ENCODE measurements at regions not wholly inside any gene's neighbourhood (a gene's known extent, or its start where the extent isn't known, plus 50 kb on each side); places are given as distances from the start of the nearest gene placed in this dataset.

DNA sequence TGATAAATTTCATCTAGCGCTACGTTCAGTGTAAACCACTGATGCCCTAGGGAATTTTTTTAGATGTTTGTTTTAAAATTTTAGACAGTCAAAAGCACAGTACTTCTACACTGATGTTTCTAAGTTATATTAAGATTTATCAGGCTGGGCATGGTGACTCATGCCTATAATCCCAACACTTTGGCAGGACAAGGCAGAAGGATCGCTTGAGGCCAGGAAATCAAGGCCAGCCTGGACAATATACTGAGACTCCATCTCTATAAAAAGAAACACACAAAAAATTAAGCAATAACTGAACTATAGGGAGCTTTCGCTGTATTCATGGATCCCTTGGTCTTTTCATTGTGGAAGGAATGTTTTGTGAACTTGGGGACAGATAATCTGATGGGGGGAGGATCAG lies 50.6 kb upstream of the MAPRE2 start:
- TF ChIP-seq, protein P1, sequence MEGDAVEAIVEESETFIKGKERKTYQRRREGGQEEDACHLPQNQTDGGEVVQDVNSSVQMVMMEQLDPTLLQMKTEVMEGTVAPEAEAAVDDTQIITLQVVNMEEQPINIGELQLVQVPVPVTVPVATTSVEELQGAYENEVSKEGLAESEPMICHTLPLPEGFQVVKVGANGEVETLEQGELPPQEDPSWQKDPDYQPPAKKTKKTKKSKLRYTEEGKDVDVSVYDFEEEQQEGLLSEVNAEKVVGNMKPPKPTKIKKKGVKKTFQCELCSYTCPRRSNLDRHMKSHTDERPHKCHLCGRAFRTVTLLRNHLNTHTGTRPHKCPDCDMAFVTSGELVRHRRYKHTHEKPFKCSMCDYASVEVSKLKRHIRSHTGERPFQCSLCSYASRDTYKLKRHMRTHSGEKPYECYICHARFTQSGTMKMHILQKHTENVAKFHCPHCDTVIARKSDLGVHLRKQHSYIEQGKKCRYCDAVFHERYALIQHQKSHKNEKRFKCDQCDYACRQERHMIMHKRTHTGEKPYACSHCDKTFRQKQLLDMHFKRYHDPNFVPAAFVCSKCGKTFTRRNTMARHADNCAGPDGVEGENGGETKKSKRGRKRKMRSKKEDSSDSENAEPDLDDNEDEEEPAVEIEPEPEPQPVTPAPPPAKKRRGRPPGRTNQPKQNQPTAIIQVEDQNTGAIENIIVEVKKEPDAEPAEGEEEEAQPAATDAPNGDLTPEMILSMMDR (IDR thresholded peaks at IDR 0.05; ENCODE audit: low read depth, low read length): no peak
- no peak for TF ChIP-seq POLR2A (IDR thresholded peaks at IDR 0.05; ENCODE audit: extremely low read depth, insufficient read length)
- TF ChIP-seq, protein P2, sequence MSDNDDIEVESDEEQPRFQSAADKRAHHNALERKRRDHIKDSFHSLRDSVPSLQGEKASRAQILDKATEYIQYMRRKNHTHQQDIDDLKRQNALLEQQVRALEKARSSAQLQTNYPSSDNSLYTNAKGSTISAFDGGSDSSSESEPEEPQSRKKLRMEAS (IDR thresholded peaks at IDR 0.05; ENCODE audit: low read depth, low read length): no peak
- no peak for TF ChIP-seq MYC (IDR thresholded peaks at IDR 0.05; ENCODE audit: low read depth, low read length)

Data from NB4 (cell line).